ENCODE measurements at regions not wholly inside any gene's neighbourhood (a gene's known extent, or its start where the extent isn't known, plus 50 kb on each side); places are given as distances from the start of the nearest gene placed in this dataset.

DNA sequence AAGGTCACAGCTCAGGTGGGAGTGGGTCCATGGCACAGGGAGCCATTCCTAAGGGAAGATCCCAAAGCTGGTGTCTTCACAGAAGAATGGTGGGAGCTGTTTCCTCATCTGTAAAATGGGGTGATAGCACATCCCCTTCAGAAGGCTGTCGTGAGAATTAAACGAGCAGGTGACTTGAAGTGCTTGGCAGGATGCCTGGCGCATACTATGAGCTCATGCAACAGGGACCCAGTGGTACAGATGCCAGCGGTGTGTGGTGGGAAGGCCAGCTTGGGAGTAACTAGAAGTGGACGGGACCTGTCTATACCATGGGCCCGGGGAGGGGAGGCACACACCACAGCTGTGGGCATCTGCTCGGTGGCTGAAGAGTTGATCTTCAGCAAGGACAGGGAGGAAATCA, 189.3 kb upstream of the TNRC6C start:
- no peaks in the 10 kb centered on the region for H3K36me3 ChIP-seq (ENCODE audit: control insufficient read depth in 4 of 4, insufficient read depth in 3 of 4, low read depth in 1 of 4, low read length in 3 of 4)
- WGBS, result 72% methylated on average over 7 of the region's 7 CpGs
- TF ChIP-seq FOXA1 (IDR thresholded peaks at IDR 0.05), result no peak
- TF ChIP-seq RXRA (IDR thresholded peaks at IDR 0.05), result no peak
- TF ChIP-seq ATF3 (IDR thresholded peaks at IDR 0.05), result no peak
- no peak for TF ChIP-seq TAF1 (conservative IDR thresholded peaks at IDR 0.05)
- TF ChIP-seq FOXA2 (IDR thresholded peaks at IDR 0.05), result no peak
- no peak for TF ChIP-seq HNF4G (IDR thresholded peaks at IDR 0.05)
- TF ChIP-seq, protein P1, sequence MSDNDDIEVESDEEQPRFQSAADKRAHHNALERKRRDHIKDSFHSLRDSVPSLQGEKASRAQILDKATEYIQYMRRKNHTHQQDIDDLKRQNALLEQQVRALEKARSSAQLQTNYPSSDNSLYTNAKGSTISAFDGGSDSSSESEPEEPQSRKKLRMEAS (IDR thresholded peaks at IDR 0.05), result no peak
- TF ChIP-seq RAD21 (IDR thresholded peaks at IDR 0.05), result no peak
- TF ChIP-seq GABPA (IDR thresholded peaks at IDR 0.05 in 1 of 2, conservative IDR thresholded peaks at IDR 0.05 in 1 of 2), result no peak
- TF ChIP-seq NR2F2 (IDR thresholded peaks at IDR 0.05), result no peak
- no peak for TF ChIP-seq JUND (IDR thresholded peaks at IDR 0.05)
- TF ChIP-seq SP1 (IDR thresholded peaks at IDR 0.05), result no peak
- DNase-seq (ENCODE audit: low spot score), result no peak
- no peak overlapping the region for H3K27ac ChIP-seq (ENCODE audit: low read depth in 1 of 2, low read length in 2 of 2)
- H3K9me3 ChIP-seq (ENCODE audit: control insufficient read depth in 4 of 4, low read length in 3 of 4), result no peaks in the 10 kb centered on the region
- no peak overlapping the region for H3K4me3 ChIP-seq (ENCODE audit: low read depth in 1 of 3, low read length in 3 of 3)
- no peaks in the 10 kb centered on the region for H3K27me3 ChIP-seq (ENCODE audit: control insufficient read depth in 4 of 4, insufficient read depth in 4 of 4, low read length in 3 of 4)
- H3K4me1 ChIP-seq (ENCODE audit: control insufficient read depth in 4 of 4, insufficient read depth in 4 of 4, low read length in 3 of 4), result no peaks in the 10 kb centered on the region
- H3K9ac ChIP-seq (ENCODE audit: low read depth in 1 of 2, low read length in 2 of 2), result no peak overlapping the region

DNA sequence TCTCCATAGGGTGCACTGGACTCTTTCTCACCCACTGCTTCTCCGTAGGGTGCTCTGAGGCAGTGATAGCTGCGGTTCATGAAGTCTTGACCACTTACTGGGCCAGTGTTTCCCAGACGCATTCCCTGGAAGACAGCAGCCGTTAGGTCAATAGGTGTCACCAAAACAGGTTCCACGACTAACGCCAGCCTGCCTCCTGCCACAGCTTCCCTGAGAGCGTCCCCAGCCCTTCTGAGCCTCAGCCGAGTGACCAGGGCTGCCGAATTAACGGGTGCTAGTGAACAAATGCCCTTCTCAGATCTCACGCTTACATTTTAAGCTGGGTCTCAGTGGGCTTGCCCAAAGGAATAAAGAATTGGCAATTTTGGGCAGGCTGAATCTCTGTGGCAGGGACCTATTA, 188.7 kb upstream of the TNRC6C start:
- Histone ChIP-seq H3K36me3 (ENCODE audit: control insufficient read depth in 4 of 4, insufficient read depth in 3 of 4, low read depth in 1 of 4, low read length in 3 of 4) (no peaks in the 10 kb centered on the region), H3K9me3 (ENCODE audit: control insufficient read depth in 4 of 4, low read length in 3 of 4) (no peaks in the 10 kb centered on the region), H3K4me3 (ENCODE audit: low read depth in 1 of 3, low read length in 3 of 3) (no peak overlapping the region), H3K9ac (ENCODE audit: low read depth in 1 of 2, low read length in 2 of 2) (no peak overlapping the region), H3K4me1 (ENCODE audit: control insufficient read depth in 4 of 4, insufficient read depth in 4 of 4, low read length in 3 of 4) (no peaks in the 10 kb centered on the region), H3K27me3 (ENCODE audit: control insufficient read depth in 4 of 4, insufficient read depth in 4 of 4, low read length in 3 of 4) (no peaks in the 10 kb centered on the region), H3K27ac (ENCODE audit: low read depth in 1 of 2, low read length in 2 of 2) (no peak overlapping the region)
- WGBS, result 43% methylated on average over 11 of the region's 11 CpGs
- no peak for TF ChIP-seq RXRA (IDR thresholded peaks at IDR 0.05)
- no peak for TF ChIP-seq JUND (IDR thresholded peaks at IDR 0.05)
- TF ChIP-seq FOXA2 (IDR thresholded peaks at IDR 0.05), result no peak
- TF ChIP-seq, protein P2, sequence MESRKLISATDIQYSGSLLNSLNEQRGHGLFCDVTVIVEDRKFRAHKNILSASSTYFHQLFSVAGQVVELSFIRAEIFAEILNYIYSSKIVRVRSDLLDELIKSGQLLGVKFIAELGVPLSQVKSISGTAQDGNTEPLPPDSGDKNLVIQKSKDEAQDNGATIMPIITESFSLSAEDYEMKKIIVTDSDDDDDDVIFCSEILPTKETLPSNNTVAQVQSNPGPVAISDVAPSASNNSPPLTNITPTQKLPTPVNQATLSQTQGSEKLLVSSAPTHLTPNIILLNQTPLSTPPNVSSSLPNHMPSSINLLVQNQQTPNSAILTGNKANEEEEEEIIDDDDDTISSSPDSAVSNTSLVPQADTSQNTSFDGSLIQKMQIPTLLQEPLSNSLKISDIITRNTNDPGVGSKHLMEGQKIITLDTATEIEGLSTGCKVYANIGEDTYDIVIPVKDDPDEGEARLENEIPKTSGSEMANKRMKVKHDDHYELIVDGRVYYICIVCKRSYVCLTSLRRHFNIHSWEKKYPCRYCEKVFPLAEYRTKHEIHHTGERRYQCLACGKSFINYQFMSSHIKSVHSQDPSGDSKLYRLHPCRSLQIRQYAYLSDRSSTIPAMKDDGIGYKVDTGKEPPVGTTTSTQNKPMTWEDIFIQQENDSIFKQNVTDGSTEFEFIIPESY (IDR thresholded peaks at IDR 0.05), result no peak
- no peak for TF ChIP-seq FOXA1 (IDR thresholded peaks at IDR 0.05)
- TF ChIP-seq NR2F2 (IDR thresholded peaks at IDR 0.05), result no peak
- TF ChIP-seq HNF4G (IDR thresholded peaks at IDR 0.05), result no peak
- no peak for TF ChIP-seq SP1 (IDR thresholded peaks at IDR 0.05)
- TF ChIP-seq, protein P1 (IDR thresholded peaks at IDR 0.05), result no peak
- no peak for TF ChIP-seq GABPA (IDR thresholded peaks at IDR 0.05 in 1 of 2, conservative IDR thresholded peaks at IDR 0.05 in 1 of 2)
- no peak for TF ChIP-seq CTCF (IDR thresholded peaks at IDR 0.05; ENCODE audit: low read depth, low read length, missing input control)
- no peak for TF ChIP-seq RAD21 (IDR thresholded peaks at IDR 0.05)
- TF ChIP-seq, protein P3, sequence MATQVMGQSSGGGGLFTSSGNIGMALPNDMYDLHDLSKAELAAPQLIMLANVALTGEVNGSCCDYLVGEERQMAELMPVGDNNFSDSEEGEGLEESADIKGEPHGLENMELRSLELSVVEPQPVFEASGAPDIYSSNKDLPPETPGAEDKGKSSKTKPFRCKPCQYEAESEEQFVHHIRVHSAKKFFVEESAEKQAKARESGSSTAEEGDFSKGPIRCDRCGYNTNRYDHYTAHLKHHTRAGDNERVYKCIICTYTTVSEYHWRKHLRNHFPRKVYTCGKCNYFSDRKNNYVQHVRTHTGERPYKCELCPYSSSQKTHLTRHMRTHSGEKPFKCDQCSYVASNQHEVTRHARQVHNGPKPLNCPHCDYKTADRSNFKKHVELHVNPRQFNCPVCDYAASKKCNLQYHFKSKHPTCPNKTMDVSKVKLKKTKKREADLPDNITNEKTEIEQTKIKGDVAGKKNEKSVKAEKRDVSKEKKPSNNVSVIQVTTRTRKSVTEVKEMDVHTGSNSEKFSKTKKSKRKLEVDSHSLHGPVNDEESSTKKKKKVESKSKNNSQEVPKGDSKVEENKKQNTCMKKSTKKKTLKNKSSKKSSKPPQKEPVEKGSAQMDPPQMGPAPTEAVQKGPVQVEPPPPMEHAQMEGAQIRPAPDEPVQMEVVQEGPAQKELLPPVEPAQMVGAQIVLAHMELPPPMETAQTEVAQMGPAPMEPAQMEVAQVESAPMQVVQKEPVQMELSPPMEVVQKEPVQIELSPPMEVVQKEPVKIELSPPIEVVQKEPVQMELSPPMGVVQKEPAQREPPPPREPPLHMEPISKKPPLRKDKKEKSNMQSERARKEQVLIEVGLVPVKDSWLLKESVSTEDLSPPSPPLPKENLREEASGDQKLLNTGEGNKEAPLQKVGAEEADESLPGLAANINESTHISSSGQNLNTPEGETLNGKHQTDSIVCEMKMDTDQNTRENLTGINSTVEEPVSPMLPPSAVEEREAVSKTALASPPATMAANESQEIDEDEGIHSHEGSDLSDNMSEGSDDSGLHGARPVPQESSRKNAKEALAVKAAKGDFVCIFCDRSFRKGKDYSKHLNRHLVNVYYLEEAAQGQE (IDR thresholded peaks at IDR 0.05), result no peak
- TF ChIP-seq ATF3 (IDR thresholded peaks at IDR 0.05), result no peak
- no peak for TF ChIP-seq EGR1 (IDR thresholded peaks at IDR 0.05; ENCODE audit: low read depth in 2 of 2)
- no peak for TF ChIP-seq TAF1 (conservative IDR thresholded peaks at IDR 0.05)
- TF ChIP-seq HNF4A (conservative IDR thresholded peaks at IDR 0.05), result no peak
- no peak for TF ChIP-seq YY1 (IDR thresholded peaks at IDR 0.05)
- DNase-seq (ENCODE audit: low spot score), result no peak

Data from liver (tissue), 8 donors.